ENCODE measurements at regions not wholly inside any gene's neighbourhood (a gene's known extent, or its start where the extent isn't known, plus 50 kb on each side); places are given as distances from the start of the nearest gene placed in this dataset.

DNA sequence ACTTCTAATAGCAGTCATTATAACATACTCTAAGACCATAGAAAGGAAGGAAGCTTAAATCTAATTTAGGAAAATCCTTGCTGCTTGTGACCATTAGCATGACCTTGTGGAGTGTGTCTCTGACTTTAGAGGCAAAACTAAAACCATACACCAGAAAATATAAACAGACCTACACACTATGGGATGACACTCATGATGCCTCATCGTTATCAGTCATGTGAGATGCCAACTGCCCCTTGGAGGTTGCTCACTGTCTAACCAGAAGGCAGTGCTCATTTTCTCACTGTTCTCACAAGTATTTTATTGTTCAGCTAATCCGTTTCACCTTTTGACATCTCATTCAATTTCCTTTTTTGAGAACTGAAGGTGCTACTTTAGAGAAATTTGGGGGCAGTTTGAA is 376.9 kb downstream of the RND3 start:
- TF ChIP-seq, protein P1, sequence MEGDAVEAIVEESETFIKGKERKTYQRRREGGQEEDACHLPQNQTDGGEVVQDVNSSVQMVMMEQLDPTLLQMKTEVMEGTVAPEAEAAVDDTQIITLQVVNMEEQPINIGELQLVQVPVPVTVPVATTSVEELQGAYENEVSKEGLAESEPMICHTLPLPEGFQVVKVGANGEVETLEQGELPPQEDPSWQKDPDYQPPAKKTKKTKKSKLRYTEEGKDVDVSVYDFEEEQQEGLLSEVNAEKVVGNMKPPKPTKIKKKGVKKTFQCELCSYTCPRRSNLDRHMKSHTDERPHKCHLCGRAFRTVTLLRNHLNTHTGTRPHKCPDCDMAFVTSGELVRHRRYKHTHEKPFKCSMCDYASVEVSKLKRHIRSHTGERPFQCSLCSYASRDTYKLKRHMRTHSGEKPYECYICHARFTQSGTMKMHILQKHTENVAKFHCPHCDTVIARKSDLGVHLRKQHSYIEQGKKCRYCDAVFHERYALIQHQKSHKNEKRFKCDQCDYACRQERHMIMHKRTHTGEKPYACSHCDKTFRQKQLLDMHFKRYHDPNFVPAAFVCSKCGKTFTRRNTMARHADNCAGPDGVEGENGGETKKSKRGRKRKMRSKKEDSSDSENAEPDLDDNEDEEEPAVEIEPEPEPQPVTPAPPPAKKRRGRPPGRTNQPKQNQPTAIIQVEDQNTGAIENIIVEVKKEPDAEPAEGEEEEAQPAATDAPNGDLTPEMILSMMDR (IDR thresholded peaks at IDR 0.05), result no peak
- TF ChIP-seq POLR2AphosphoS5 (IDR thresholded peaks at IDR 0.05) (no peak), EP300 (IDR thresholded peaks at IDR 0.05) (no peak)

Data from suprapubic skin (tissue), 4 donors.